ENCODE measurements at regions not wholly inside any gene's neighbourhood (a gene's known extent, or its start where the extent isn't known, plus 50 kb on each side); places are given as distances from the start of the nearest gene placed in this dataset.
A peak's percentile ranks its signal among the peaks of the same experiment; 100 is the strongest.

DNA sequence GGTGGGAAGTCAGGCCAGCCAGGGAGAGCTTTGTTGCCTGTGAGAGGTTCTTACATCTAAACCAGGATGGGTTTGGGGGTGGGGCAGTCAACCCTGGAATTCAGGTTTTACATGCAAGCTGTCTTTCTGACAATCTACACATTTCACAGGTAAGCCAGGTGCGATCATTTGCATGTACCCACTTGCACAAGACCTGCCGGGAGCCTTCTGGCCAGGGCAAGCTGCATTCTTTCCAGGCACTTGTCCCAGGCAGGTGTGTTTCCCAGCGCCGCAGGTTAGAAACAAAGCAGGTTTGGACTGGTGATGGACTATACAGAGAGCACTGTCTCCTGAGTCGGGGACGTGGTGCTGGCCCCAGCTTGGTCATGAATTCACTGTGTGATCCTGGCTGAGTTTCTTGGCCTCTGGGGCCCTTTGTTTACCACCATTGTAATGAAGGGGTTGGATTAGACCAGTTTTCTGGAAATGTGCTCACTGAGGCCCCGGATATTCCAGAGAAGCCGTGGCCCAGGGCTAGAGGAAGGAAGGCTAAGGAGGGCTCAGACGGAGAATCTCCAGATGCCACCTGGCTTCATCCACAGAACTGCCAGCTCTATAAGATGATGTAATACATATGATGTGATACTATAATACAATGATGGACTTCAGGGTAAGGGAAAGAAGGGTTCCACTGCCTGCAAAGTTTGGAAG is 205.2 kb upstream of the SVIL start:
- Histone ChIP-seq H3K9me3 (no peaks in the 10 kb centered on the region), H3K27ac (peak overlapping the region; percentile 17 to 75 (median 53)), H3K27me3 (no peaks in the 10 kb centered on the region), H3K4me1 (peaks cover 48% of the 10 kb centered on the region), H3K36me3 (replicated peaks in 1 of 2; ENCODE audit: insufficient read depth in 1 of 2, low read depth in 2 of 2) (no peaks in the 10 kb centered on the region), H3K4me3 (no peak overlapping the region)
- 32 to 45% methylated on average over 9 of the region's 9 CpGs for WGBS, 2 donors
- TF ChIP-seq, protein P1, sequence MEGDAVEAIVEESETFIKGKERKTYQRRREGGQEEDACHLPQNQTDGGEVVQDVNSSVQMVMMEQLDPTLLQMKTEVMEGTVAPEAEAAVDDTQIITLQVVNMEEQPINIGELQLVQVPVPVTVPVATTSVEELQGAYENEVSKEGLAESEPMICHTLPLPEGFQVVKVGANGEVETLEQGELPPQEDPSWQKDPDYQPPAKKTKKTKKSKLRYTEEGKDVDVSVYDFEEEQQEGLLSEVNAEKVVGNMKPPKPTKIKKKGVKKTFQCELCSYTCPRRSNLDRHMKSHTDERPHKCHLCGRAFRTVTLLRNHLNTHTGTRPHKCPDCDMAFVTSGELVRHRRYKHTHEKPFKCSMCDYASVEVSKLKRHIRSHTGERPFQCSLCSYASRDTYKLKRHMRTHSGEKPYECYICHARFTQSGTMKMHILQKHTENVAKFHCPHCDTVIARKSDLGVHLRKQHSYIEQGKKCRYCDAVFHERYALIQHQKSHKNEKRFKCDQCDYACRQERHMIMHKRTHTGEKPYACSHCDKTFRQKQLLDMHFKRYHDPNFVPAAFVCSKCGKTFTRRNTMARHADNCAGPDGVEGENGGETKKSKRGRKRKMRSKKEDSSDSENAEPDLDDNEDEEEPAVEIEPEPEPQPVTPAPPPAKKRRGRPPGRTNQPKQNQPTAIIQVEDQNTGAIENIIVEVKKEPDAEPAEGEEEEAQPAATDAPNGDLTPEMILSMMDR (IDR thresholded peaks at IDR 0.05): no peak
- no peak for TF ChIP-seq POLR2A (IDR thresholded peaks at IDR 0.05)
- ATAC-seq: peak; percentile 62
- intact Hi-C loops (cut with DNase I): no loop called here
- DNase-seq: peak; percentile 49 to 71 (median 66)

DNA sequence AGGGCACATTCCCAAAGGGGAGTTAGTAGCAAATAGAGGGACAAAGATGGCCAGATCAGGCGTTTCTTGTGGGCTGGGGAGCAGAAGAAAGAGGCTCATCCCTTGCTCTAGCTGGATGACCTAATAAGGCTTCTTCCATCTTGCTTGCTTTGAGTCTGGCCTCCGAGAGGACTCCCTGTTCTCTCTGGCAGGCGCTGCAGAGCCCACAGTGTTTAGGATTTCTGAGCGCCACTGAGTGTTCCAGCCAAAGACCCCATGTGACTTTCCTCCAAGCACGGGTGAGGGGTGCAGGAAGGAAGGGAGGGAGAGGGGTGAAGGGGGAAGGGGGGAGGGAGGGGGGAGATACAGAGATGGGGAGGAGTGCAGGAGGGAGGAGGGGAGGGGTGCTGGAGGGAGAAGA is 203.8 kb upstream of the SVIL start:
- 81 to 92% methylated on average over 4 of the region's 5 CpGs for WGBS, 2 donors
- no peak overlapping the region for H3K4me3 ChIP-seq
- no peak for TF ChIP-seq POLR2A (IDR thresholded peaks at IDR 0.05)
- TF ChIP-seq, protein P1 (IDR thresholded peaks at IDR 0.05): no peak
- H3K9me3 ChIP-seq: no peaks in the 10 kb centered on the region
- no peak for DNase-seq
- H3K36me3 ChIP-seq (replicated peaks in 1 of 2; ENCODE audit: insufficient read depth in 1 of 2, low read depth in 2 of 2): no peaks in the 10 kb centered on the region
- no peaks in the 10 kb centered on the region for H3K27me3 ChIP-seq
- peaks cover 48% of the 10 kb centered on the region for H3K4me1 ChIP-seq
- no peak overlapping the region for H3K27ac ChIP-seq
- no peak for ATAC-seq
- intact Hi-C loops (cut with DNase I): no loop called here

DNA sequence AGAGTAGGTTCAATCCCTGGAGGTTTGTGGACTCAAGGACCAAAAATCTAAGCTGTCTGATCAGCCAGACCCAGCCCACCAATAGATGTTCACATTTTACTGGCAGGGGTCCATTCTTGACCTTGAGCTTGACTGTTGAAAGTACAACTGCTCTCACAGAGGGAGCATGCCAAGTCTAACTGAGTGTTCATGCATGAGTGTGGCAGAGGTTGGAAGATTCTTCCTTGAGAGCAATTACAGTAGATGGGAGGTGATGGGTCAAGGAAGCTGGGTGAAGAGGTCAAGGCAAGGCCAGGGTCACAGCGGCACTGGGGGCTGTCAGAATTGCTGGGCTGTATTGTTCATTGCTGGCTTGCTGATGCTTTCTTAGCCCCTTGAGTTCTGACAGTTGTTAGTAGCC is 202.8 kb upstream of the SVIL start:
- 42 to 44% methylated on average over 1 of the region's 1 CpG for WGBS, 2 donors
- Histone ChIP-seq H3K9me3 (no peaks in the 10 kb centered on the region), H3K27me3 (no peaks in the 10 kb centered on the region), H3K27ac (no peak overlapping the region), H3K4me1 (peaks cover 48% of the 10 kb centered on the region), H3K4me3 (no peak overlapping the region), H3K36me3 (replicated peaks in 1 of 2; ENCODE audit: insufficient read depth in 1 of 2, low read depth in 2 of 2) (no peaks in the 10 kb centered on the region)
- DNase-seq: peak; percentile 46 to 68 (median 60)
- intact Hi-C loops (cut with DNase I): no loop called here
- ATAC-seq: peak; percentile 43
- TF ChIP-seq, protein P1 (IDR thresholded peaks at IDR 0.05): no peak
- TF ChIP-seq POLR2A (IDR thresholded peaks at IDR 0.05): no peak

DNA sequence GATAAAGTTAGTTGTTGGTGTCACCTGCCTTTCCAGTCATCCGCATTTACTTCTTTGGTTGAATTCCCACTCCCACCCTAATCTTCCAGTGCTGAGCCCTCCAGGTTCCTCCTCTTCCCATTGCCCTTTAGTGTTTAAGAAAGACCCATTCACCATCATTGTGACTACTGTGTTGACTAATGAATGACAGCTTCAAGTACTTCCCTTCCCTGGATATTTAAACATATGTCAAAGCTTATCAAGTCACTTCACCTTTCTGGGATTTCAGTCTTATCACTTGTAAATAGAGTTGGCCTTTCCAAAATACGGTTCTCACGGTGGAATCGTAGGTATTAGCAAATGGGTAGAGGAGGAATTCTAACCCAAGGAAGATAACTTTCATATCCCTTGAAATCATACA is 201.6 kb upstream of the SVIL start:
- no peak for DNase-seq
- H3K27ac ChIP-seq: no peak overlapping the region
- H3K4me1 ChIP-seq: peaks cover 40% of the 10 kb centered on the region
- H3K36me3 ChIP-seq (replicated peaks in 1 of 2; ENCODE audit: insufficient read depth in 1 of 2, low read depth in 2 of 2): no peaks in the 10 kb centered on the region
- intact Hi-C loops (cut with DNase I): no loop called here
- TF ChIP-seq, protein P1 (IDR thresholded peaks at IDR 0.05): no peak
- H3K27me3 ChIP-seq: no peaks in the 10 kb centered on the region
- no peak overlapping the region for H3K4me3 ChIP-seq
- no peaks in the 10 kb centered on the region for H3K9me3 ChIP-seq
- WGBS, 2 donors: 31 to 42% methylated on average over 4 of the region's 4 CpGs
- ATAC-seq: no peak

DNA sequence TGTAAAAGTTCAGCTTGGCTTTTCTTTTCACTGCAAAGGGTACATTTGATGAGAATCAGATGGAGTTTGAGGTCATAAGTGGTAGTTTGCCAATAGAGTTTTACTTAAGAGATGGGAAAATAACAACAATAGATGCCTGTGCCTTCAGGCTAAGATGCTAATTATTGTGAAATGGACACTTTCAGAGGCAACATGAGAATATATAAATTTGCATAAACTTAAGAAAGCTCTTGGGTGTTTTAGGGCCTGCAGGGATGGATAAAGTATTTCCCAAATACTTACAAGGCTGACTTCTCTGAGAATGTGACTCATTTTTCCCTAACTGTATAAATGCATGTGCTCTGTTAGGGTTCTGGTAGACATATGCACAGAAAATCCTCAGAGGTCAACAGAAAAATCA is 200.3 kb upstream of the SVIL start:
- no peak for TF ChIP-seq POLR2A (IDR thresholded peaks at IDR 0.05)
- TF ChIP-seq, protein P1 (IDR thresholded peaks at IDR 0.05): no peak
- no peaks in the 10 kb centered on the region for H3K36me3 ChIP-seq (replicated peaks in 1 of 2; ENCODE audit: insufficient read depth in 1 of 2, low read depth in 2 of 2)
- intact Hi-C loops (cut with DNase I): no loop called here
- H3K4me3 ChIP-seq: no peak overlapping the region
- no peak for ATAC-seq
- no peaks in the 10 kb centered on the region for H3K27me3 ChIP-seq
- no peak overlapping the region for H3K27ac ChIP-seq
- no peaks in the 10 kb centered on the region for H3K9me3 ChIP-seq
- DNase-seq: no peak
- H3K4me1 ChIP-seq: peaks cover 27% of the 10 kb centered on the region
